ENCODE measurements at regions not wholly inside any gene's neighbourhood (a gene's known extent, or its start where the extent isn't known, plus 50 kb on each side); places are given as distances from the start of the nearest gene placed in this dataset.

DNA sequence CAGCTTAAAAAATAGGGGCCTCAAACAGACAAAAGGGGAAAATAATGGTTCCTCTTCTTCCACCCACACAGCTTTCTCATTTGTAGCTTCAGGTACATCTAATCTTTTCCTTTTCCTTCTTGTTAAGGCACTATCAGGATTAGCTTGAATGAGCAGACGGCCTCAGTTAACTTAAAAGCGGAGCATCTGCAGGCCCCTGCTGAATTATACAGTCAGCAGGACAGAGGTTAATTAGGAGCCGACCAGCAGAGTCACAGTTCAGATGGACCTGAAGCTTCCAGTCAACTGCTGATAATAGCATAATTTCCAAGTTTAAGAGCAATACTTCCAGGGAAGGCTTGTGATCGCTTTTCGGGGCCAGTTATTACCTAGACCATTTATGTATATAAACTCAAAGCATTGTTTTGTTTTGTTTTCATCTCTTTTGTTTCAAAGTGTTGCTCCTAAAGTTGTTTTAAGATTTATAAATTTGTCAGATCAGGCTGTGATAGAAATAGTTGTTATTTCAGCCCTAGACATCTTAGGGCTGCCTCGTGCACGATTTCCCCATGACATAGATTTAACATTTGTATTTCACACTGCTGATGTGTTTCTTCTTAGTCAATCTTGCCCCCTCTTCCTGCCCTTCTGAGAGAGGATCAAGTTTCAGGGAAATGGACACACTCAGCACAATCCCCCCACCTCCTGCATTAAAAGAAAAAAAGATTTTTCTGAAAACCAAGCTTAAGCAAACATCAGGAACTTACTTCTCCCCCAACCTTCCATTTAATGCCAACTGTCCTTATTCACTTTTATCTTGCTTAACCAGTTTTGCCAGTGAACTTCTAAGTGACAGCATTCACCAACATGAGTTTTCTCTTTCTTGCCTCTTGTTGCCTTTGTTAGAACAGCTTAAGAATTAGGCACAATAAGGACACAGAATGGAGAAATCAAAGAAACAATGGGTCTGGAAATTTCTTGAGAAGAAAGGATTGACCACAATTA, 449.8 kb downstream of the ARHGEF28 start:
- Histone ChIP-seq H3K27ac (no peak overlapping the region), H3K36me3 (no peaks in the 10 kb centered on the region), H3K27me3 (no peaks in the 10 kb centered on the region), H3K4me3 (no peak overlapping the region), H3K9me3 (no peaks in the 10 kb centered on the region), H3K4me1 (no peaks in the 10 kb centered on the region)
- DNase-seq, result no peak
- TF ChIP-seq POLR2A (IDR thresholded peaks at IDR 0.05) (no peak), CTCF (IDR thresholded peaks at IDR 0.05) (no peak)
- intact Hi-C loops (cut with DNase I; ENCODE audit: low total_unique reads), result no loop called here

GRCh38 chr5:74074111-74074510, 448.1 kb downstream of the ARHGEF28 start:
- Histone ChIP-seq H3K36me3 (no peaks in the 10 kb centered on the region), H3K27ac (no peak overlapping the region), H3K27me3 (no peaks in the 10 kb centered on the region), H3K4me3 (no peak overlapping the region), H3K9me3 (no peaks in the 10 kb centered on the region), H3K4me1 (no peaks in the 10 kb centered on the region)
- intact Hi-C loops (cut with DNase I; ENCODE audit: low total_unique reads), result no loop called here
- no peak for DNase-seq
- TF ChIP-seq POLR2A (IDR thresholded peaks at IDR 0.05), result no peak
- TF ChIP-seq CTCF (IDR thresholded peaks at IDR 0.05), result no peak

GRCh38 chr5:74073257-74073656, 447.3 kb downstream of the ARHGEF28 start:
- Histone ChIP-seq H3K36me3 (no peaks in the 10 kb centered on the region), H3K9me3 (no peaks in the 10 kb centered on the region), H3K4me1 (no peaks in the 10 kb centered on the region), H3K27ac (no peak overlapping the region), H3K27me3 (no peaks in the 10 kb centered on the region), H3K4me3 (no peak overlapping the region)
- TF ChIP-seq CTCF (IDR thresholded peaks at IDR 0.05) (no peak), POLR2A (IDR thresholded peaks at IDR 0.05) (no peak)
- intact Hi-C loops (cut with DNase I; ENCODE audit: low total_unique reads), result no loop called here
- no peak for DNase-seq

DNA sequence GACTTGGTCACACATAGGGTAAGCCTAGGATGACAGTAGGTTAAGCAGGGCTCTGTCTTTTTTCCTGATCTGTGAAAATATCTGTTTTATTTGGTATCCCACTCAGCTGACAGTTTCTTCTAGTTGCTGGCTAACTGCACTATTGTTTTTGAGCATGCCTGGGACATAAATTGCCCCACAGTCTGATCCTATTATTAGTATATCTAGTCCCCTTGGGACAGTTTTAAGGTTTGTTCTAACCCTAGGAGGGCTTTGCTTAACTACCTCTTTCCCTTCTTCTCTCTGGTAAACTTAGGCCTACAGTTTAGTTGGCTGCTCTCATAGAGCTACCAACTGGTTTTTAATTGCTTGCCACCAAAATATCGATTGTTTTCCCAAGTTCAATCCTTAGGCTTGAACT, 446.6 kb downstream of the ARHGEF28 start:
- DNase-seq, result no peak
- intact Hi-C loops (cut with DNase I; ENCODE audit: low total_unique reads), result no loop called here
- H3K4me1 ChIP-seq, result no peaks in the 10 kb centered on the region
- no peaks in the 10 kb centered on the region for H3K36me3 ChIP-seq
- H3K27ac ChIP-seq, result no peak overlapping the region
- TF ChIP-seq POLR2A (IDR thresholded peaks at IDR 0.05) (no peak), CTCF (IDR thresholded peaks at IDR 0.05) (no peak)
- H3K4me3 ChIP-seq, result no peak overlapping the region
- H3K9me3 ChIP-seq, result no peaks in the 10 kb centered on the region
- no peaks in the 10 kb centered on the region for H3K27me3 ChIP-seq

GRCh38 chr5:74070766-74071165, 444.8 kb downstream of the ARHGEF28 start:
- H3K4me1 ChIP-seq, result no peaks in the 10 kb centered on the region
- DNase-seq, result no peak
- H3K27ac ChIP-seq, result no peak overlapping the region
- H3K9me3 ChIP-seq, result no peaks in the 10 kb centered on the region
- intact Hi-C loops (cut with DNase I; ENCODE audit: low total_unique reads), result no loop called here
- no peak overlapping the region for H3K4me3 ChIP-seq
- H3K36me3 ChIP-seq, result no peaks in the 10 kb centered on the region
- H3K27me3 ChIP-seq, result no peaks in the 10 kb centered on the region
- TF ChIP-seq CTCF (IDR thresholded peaks at IDR 0.05) (no peak), POLR2A (IDR thresholded peaks at IDR 0.05) (no peak)

Measured in uterus (tissue), 3 donors.